ENCODE measurements at regions not wholly inside any gene's neighbourhood (a gene's known extent, or its start where the extent isn't known, plus 50 kb on each side); places are given as distances from the start of the nearest gene placed in this dataset.
A peak's percentile ranks its signal among the peaks of the same experiment; 100 is the strongest.

GRCh38 chr20:7399575-7399974 lies 540.7 kb downstream of the HAO1 start:
- DNase-seq (ENCODE audit: low read depth, low spot score) = no peak

DNA sequence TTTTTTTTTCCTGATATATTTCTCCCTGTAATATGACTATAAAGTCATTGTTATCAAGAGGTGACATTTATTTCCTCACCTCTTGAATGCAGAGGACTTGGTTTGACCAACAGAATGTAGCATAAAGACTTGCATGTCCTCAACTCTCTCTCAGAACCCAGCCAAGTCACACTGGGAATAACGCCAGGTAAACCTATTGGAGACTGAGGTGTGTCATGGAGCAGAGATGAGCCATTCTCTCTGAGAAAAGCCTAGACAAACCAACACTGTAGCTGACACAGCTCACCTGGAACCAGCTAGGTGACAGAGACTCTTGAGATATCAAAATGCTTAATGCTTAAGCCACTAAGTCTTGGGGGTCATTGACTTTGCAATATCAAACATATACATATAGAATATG lies 533.6 kb downstream of the HAO1 start:
- no peak for DNase-seq (ENCODE audit: low read depth, low spot score)

DNA sequence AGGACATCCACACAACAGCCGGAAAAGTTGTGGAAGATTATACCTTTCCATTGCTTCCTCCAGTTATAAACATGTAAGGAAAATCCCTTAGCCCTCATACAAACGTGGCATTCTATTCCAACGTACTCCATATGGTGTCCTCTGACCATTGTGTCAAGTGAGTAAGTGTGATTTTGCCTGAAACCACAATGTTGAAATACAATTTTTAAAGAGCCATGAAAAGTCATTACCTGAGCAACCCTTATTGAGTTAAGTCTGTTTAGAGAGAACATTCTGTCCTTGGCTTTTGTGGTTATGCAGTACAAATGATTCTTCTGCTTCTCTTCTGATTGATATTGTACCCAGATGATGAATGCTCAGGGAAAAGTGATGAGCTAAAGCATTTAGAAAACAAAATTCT lies 530.1 kb downstream of the HAO1 start:
- no peak for DNase-seq (ENCODE audit: low read depth, low spot score)

DNA sequence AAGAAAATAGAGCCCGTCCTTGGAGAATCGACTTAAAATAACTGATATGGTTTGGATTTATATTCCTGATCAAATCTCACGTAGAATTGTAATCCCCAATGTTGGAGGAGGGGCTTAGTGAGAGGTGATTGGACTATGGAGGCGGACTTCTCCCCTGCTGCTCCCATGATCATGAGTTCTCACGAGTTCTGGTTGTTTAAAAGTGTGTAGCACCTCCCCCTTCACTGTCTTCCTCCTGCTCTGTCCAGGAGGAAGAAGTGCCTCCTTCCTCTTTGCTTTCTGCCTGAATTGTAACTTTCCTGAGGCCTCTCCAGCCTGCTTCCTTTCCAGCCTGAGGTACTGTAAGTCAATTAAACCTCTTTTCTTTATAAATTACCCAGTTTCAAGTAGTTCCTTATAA lies 529.2 kb downstream of the HAO1 start:
- no peak for DNase-seq (ENCODE audit: low read depth, low spot score)

DNA sequence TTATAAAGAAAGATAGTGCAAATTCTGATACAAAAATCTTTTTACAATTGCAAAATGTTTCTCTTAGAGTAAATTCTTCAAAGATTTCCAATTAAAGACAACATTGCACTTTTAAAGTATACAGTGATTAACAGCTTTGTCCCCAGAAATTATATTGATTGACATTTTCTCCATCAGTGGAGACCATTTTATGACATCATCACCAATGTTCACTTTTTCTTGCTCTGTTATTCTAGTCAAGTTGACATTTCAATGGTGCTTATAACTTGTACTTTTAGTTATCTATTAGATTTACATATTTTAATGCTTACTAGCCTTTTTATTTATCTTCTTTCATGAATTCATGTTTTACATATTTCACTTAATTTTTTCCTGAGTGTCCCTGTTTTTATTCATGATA lies 524.8 kb downstream of the HAO1 start:
- DNase-seq (ENCODE audit: low read depth, low spot score) = no peak

DNA sequence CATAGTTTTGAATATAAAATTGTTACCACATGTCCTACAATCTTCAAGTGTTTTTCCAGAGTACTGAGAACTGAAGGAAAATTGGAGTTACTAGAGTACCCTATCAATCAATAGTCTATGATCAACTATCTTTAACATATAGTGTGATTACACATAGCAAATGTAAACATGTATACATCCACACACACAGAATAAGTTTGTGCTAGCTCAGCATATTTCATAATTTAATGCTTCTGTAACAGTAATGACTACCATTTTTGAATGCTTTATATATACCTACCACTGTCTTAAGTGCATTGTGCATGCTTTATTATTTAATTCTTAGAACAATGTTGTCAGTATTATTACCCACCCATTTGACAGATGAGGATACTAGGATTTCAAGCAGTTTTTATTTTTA lies 523.9 kb downstream of the HAO1 start:
- no peak for DNase-seq (ENCODE audit: low read depth, low spot score)

GRCh38 chr20:7420345-7420744 lies 519.9 kb downstream of the HAO1 start:
- no peak for DNase-seq (ENCODE audit: low read depth, low spot score)

DNA sequence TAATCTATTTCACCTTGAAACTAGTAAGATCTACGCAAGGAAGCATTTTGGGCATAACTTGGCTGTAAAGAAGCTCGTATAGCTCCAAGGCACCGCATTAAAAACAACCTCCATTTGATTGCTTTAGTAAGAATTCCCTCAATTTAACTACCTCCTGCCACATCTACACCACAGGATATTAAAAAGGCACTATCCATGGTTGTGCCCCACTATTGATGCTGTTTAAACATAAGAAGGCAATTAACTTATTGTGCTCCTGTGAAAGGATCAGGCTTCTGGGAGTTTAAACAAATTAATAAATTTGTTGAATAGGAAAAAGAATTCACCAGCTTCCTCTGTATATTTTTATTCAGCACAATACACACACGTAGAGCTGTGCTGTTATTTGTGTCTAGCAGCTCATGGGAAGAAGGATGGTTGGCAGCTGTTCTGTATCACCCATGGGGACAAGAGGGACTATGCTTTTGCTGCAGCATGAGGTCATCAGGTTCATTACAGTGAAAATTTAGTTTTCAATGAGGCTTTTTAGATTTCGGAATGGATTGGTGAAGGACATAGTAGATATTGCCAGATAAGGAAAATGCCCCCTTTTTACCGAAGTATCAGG lies 513.3 kb downstream of the HAO1 start:
- DNase-seq (ENCODE audit: low read depth, low spot score) = no peak

DNA sequence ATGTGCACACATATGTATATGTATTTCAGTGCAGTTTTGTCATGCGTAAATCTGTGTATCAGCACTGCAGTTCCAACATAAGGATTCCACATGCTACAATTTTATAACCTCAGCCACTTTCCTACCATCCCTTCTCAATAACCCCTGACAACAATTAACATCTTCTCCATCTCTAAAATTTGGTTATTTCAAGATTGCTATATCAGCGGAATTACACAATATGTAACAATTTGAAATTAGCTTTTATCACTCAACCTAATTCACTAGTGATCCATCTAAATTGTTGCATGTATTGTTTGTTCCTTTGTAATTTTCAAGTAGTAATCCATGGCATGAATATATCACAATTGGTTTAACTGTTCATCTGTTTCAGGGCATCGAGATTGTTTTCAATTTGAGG lies 511.3 kb downstream of the HAO1 start:
- no peak for DNase-seq (ENCODE audit: low read depth, low spot score)

DNA sequence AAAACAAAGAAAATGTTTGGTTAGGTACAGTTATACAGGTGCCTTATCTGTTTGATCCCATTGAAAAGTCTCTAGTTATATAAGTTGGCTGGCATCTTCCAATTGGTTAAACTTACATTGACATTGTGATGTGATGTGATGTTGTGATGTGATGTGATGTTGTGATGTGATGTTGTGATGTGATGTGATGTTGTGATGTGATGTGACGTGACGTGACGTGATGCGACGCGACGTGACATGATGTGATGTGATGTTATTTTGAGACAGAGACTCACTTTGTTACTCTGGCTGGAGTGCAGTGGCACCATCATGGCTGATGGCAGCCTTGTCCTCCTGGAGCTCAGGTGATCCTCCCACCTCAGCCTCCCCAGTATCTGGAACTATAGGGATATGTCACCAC lies 507.6 kb downstream of the HAO1 start:
- no peak for DNase-seq (ENCODE audit: low read depth, low spot score)

- DNase-seq (ENCODE audit: low read depth, low spot score) = no peak
These were observed 502.9 kb downstream of the HAO1 start for GRCh38 chr20:7437311-7437710.

DNA sequence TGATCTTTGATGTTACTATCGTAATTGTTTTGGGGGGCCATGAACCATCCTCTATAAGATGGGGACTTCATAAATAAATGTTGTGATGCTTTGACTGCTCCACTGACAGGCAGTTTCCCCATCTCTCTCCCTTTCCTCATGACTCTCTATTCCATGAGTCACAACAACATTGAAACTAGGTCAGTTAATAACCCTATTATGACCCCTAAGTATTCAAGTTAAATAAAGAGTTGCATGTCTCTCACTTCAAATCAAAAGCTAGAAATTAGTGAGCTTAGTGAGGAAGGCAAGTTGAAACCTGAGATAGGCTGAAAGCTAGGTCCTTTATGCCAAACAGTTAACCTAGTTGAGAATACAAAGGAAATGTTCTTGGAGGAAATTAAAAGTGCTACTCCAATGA lies 491.0 kb downstream of the HAO1 start:
- DNase-seq (ENCODE audit: low read depth, low spot score) = no peak

DNA sequence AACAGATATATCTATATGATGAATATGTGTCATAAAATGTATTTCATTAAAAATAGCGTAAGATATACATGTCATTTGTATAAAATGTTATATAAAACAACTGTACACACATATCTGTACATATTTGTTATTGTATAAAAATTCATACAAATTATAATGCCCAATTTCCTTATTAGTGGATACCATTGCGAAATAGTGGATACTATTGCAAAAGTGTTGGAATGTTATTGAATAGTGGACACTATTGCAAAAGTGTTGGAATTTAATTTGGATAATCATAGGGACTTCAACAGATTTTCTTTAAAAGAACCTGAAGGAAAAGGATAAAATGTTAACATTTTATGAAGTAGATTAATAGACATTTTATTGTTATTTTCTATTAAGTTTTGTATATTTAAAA lies 487.4 kb downstream of the HAO1 start:
- DNase-seq (ENCODE audit: low read depth, low spot score) = no peak

DNA sequence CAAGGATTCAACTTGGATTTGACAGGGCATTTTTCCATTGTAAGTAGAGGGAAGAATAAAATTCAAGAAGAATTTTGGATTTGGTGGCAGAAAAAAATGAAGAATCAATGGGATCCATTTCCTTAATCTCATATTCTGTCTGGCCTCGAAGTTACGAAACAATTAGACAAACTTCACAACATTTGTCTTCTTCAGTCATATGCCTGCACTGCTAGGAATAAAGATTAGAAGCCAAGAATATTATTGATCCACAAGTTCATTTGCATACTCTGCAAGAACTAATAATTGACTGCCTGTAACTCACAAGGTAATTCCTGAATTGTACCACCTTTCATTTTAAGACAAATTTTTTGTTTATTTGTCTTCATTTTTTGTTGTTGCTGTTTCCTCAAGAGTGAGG lies 486.2 kb downstream of the HAO1 start:
- no peak for DNase-seq (ENCODE audit: low read depth, low spot score)

GRCh38 chr20:7458459-7458858 lies 481.8 kb downstream of the HAO1 start:
- no peak for DNase-seq (ENCODE audit: low read depth, low spot score)

DNA sequence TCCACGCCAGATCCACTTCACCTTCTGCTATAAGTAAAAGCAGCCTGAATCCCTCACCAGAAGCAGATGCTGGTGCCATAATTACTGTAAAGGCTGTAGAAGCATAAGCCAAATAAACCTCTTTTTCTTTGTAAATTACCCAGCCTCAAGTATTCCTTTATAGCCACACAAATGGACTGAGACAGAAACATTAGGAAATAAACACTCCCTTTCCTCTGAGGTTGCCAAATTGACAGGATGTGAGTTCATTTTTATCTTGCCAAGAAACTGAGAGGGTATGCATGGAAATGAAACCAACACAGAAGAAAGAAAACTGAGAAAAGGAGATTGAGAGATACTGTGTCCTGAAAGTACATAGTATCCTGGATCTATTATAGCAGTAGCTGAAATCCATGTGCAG lies 481.2 kb downstream of the HAO1 start:
- DNase-seq (ENCODE audit: low read depth, low spot score) = no peak

- DNase-seq (ENCODE audit: low read depth, low spot score) = no peak
These were observed 477.0 kb downstream of the HAO1 start for GRCh38 chr20:7463290-7463689.

DNA sequence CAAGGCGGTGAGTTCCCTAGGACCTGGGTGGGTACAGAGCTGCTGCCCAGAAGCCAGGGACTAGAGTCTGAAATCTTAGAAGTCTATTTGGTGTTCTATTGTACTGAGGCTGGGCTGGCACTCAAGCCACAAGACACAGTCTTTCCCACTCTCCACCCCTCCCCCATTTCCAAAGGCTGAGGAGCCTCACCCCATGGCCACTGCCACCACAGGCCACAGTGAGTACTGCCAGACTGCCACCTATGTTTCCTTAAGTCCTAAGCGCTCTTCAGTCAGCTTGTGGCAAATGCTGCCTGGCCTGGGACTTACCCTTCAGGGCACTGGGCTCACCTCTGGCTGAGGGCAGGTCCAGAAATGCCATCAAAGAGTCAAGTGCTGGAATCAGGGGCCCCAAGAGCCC lies 469.3 kb downstream of the HAO1 start:
- no peak for DNase-seq (ENCODE audit: low read depth, low spot score)

GRCh38 chr20:7490288-7490687 lies 450.0 kb downstream of the HAO1 start:
- no peak for DNase-seq (ENCODE audit: low read depth, low spot score)

DNA sequence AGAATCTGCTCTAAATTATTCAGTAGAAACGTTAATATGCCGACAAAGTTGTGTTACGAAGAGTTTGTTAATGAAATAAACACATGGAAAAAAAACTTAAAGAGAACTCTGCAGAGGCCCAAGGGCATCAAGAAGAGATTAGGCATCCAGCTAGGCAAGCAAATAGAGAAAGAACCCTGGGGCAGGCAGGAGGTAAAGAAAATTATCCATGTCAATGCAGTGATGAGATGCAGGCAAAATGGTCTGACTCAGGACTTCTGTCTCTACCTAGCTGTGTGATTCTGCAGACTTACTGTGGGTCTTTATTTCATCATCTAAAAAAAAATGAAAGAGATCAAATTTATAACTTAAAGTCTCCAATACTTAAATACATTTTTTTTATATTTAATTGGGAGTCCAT lies 448.0 kb downstream of the HAO1 start:
- DNase-seq (ENCODE audit: low read depth, low spot score) = no peak

- no peak for DNase-seq (ENCODE audit: low read depth, low spot score)
These were observed 446.9 kb downstream of the HAO1 start for GRCh38 chr20:7493311-7493710.

GRCh38 chr20:7496394-7496991 lies 443.8 kb downstream of the HAO1 start:
- DNase-seq (ENCODE audit: low read depth, low spot score) = peak; percentile 69

GRCh38 chr20:7497985-7498384 lies 442.3 kb downstream of the HAO1 start:
- no peak for DNase-seq (ENCODE audit: low read depth, low spot score)

GRCh38 chr20:7499201-7499600 lies 441.1 kb downstream of the HAO1 start:
- no peak for DNase-seq (ENCODE audit: low read depth, low spot score)

All from smooth muscle cell of the brain vasculature (primary cell).